NB4 (cell line): ENCODE measurements at regions not wholly inside any gene's neighbourhood (a gene's known extent, or its start where the extent isn't known, plus 50 kb on each side); places are given as distances from the start of the nearest gene placed in this dataset.

ENCODE experiments used
- POLR2A ChIP-seq: IDR thresholded peaks from 2 replicates; pipeline ENCODE4 v1.6.1; 2011; ENCODE audit warnings: mild to moderate bottlenecking; ENCODE audit not compliant: insufficient read length; ENCODE audit errors: extremely low read depth
- TF ChIP-seq, protein P1 (sequence below): IDR thresholded peaks from one replicate; pipeline ENCODE4 v1.5.1; 2012; ENCODE audit warnings: low read depth, low read length
- TF ChIP-seq, protein P2 (sequence below): IDR thresholded peaks from 2 replicates; pipeline ENCODE4 v1.6.1; 2011; ENCODE audit warnings: low read depth, low read length

DNA sequence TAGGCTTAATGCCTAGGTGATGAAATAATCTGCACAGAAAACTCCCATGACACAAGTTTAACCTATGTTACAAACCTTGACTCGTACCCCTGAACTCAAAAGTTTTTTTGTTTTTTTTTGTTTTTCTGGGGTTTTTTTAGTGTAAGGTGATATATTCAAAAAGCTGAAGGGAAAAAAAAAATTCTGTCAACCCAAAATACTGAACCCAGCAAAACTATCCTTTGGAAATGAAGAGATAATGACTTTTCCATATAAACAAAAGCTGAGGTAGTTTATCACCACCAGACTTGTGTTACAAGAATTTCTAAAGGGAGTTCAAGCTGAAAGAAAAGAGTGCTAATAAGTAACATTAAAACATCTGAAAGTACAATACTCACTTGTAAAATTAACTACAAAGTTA, 448.1 kb downstream of the KCNH5 start:
- TF ChIP-seq POLR2A = no peak
- TF ChIP-seq, protein P1, sequence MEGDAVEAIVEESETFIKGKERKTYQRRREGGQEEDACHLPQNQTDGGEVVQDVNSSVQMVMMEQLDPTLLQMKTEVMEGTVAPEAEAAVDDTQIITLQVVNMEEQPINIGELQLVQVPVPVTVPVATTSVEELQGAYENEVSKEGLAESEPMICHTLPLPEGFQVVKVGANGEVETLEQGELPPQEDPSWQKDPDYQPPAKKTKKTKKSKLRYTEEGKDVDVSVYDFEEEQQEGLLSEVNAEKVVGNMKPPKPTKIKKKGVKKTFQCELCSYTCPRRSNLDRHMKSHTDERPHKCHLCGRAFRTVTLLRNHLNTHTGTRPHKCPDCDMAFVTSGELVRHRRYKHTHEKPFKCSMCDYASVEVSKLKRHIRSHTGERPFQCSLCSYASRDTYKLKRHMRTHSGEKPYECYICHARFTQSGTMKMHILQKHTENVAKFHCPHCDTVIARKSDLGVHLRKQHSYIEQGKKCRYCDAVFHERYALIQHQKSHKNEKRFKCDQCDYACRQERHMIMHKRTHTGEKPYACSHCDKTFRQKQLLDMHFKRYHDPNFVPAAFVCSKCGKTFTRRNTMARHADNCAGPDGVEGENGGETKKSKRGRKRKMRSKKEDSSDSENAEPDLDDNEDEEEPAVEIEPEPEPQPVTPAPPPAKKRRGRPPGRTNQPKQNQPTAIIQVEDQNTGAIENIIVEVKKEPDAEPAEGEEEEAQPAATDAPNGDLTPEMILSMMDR = no peak
- TF ChIP-seq, protein P2, sequence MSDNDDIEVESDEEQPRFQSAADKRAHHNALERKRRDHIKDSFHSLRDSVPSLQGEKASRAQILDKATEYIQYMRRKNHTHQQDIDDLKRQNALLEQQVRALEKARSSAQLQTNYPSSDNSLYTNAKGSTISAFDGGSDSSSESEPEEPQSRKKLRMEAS = no peak
